ENCODE measurements at regions not wholly inside any gene's neighbourhood (a gene's known extent, or its start where the extent isn't known, plus 50 kb on each side); places are given as distances from the start of the nearest gene placed in this dataset.

GRCh38 chr5:23235246-23235645, 272.2 kb upstream of the PRDM9 start:
- TF ChIP-seq CTCF (IDR thresholded peaks at IDR 0.05) = no peak
- no peak for TF ChIP-seq POLR2A (IDR thresholded peaks at IDR 0.05)
- no peak for TF ChIP-seq EP300 (IDR thresholded peaks at IDR 0.05)

Measured in ovary (tissue), 3 donors.